Caco-2 (cell line): ENCODE measurements at regions not wholly inside any gene's neighbourhood (a gene's known extent, or its start where the extent isn't known, plus 50 kb on each side); places are given as distances from the start of the nearest gene placed in this dataset.
"Not testable (repeated sequence)": the region's sequence is repeated elsewhere in the genome, so short reads cannot be mapped to it uniquely, and the experiment has no call there.

ENCODE experiments used
- BruUV-seq: library from RNA; stranded (reverse); fragments of 400-500 nt; replicated peaks from 2 replicates; lab custom pipeline; 2021; lab: Mats Ljungman, UMichigan
- CTCF ChIA-PET: fragments of 300-600 bp; sonication (Branson Sonifier 250); formaldehyde crosslinking; loops from one replicate; lab custom pipeline; 2022; ENCODE audit warnings: antibody characterized with exemption; lab: Charles Lee
- POLR2A ChIA-PET: fragments of 300-600 bp; sonication (Branson Sonifier 250); formaldehyde crosslinking; loops from one replicate; lab custom pipeline; 2022; ENCODE audit warnings: antibody characterized with exemption; lab: Charles Lee
- DNase-seq, 2 experiments: peaks; one replicate each; pipeline versions ENCODE4 v3.0.0 to v3.0.0-alpha.2; 2020 to 2022
- H3K27me3 ChIP-seq: replicated peaks from 2 replicates; pipeline ENCODE4 v1.6.0; 2011; ENCODE audit warnings: low read length; ENCODE audit not compliant: control insufficient read depth, insufficient read depth
- H3K36me3 ChIP-seq: 2 replicates; pipeline ENCODE4 v1.5.1; 2011; ENCODE audit warnings: low read length; ENCODE audit not compliant: control insufficient read depth, insufficient read depth
- H3K4me1 ChIP-seq: fragments of 250-450 bp; sonication (Bioruptor Pico); 2 replicates; pipeline ENCODE4 v1.5.1; 2020; ENCODE audit warnings: mild to moderate bottlenecking
- H3K4me3 ChIP-seq: 2 replicates; pipeline ENCODE4 v1.5.1; 2011; ENCODE audit warnings: low read depth, mild to moderate bottlenecking, control low read depth, low read length
- H3K9me3 ChIP-seq: fragments of 250-450 bp; sonication (Bioruptor Pico); 2 replicates; pipeline ENCODE4 v1.5.1; 2020; ENCODE audit warnings: mild to moderate bottlenecking, moderate library complexity
- H3K27ac Mint-ChIP-seq: one replicate; pipeline ENCODE4 v1.8.0; 2022; ENCODE audit warnings: mixed read lengths; ENCODE audit not compliant: unreplicated experiment
- H3K27me3 Mint-ChIP-seq: one replicate; pipeline ENCODE4 v1.8.0; 2022; ENCODE audit warnings: mixed read lengths; ENCODE audit not compliant: insufficient read depth, unreplicated experiment
- H3K36me3 Mint-ChIP-seq: one replicate; pipeline ENCODE4 v1.8.0; 2022; ENCODE audit warnings: mild to moderate bottlenecking, mixed read lengths; ENCODE audit not compliant: insufficient read depth, unreplicated experiment
- H3K4me1 Mint-ChIP-seq: one replicate; pipeline ENCODE4 v1.8.0; 2022; ENCODE audit warnings: low read depth, mixed read lengths; ENCODE audit not compliant: unreplicated experiment
- H3K4me3 Mint-ChIP-seq: one replicate; pipeline ENCODE4 v1.8.0; 2022; ENCODE audit warnings: mild to moderate bottlenecking, moderate library complexity, mixed read lengths; ENCODE audit not compliant: unreplicated experiment
- H3K9me3 Mint-ChIP-seq: one replicate; pipeline ENCODE4 v1.8.0; 2022; ENCODE audit warnings: mixed read lengths; ENCODE audit not compliant: unreplicated experiment
- CTCF ChIP-seq, 2 experiments: fragments of 200-600 bp in 1 of 2; IDR thresholded peaks; 1 replicate in 1 of 2; 2 replicates in 1 of 2; pipeline versions ENCODE4 v1.5.1 to v1.8.0; 2011 to 2022; ENCODE audit warnings: antibody characterized with exemption in 1 of 2, control low read depth in 1 of 2, inconsistent platforms in 1 of 2, low read depth in 1 of 2, low read length in 1 of 2, mild to moderate bottlenecking in 1 of 2, moderate library complexity in 1 of 2; ENCODE audit not compliant: insufficient read depth in 1 of 2, severe bottlenecking in 1 of 2, unreplicated experiment in 1 of 2
- intact Hi-C: fragments of 100-400 bp; cut with micrococcal nuclease; formaldehyde crosslinking; loops from one replicate; pipeline ENCODE4 v1.10.0; 2022; ENCODE audit not compliant: unreplicated experiment

DNA sequence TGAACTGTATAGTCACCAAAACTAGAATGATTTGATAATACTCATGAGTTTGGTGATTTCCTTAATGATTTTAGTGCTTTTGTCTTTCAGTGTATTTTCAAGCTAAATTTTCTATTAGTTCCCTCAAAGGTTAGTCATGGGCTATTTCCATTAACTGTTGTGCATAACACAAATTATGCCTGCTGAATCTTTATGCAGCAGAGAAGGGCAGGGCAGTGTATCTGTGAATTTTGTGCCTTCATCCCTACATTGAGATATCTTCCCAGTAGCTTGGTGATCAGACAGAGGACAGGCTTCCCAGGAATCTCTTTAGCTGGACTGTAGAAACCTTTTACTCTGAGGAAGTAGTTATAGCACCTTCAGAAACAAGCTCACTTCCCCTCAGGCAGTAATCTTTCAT lies 1036.9 kb downstream of the EFNA5 start:
- CTCF ChIA-PET, result no interaction called here
- no TSS peak for BruUV-seq
- no peaks in the 10 kb centered on the region for H3K9me3 Mint-ChIP-seq

DNA sequence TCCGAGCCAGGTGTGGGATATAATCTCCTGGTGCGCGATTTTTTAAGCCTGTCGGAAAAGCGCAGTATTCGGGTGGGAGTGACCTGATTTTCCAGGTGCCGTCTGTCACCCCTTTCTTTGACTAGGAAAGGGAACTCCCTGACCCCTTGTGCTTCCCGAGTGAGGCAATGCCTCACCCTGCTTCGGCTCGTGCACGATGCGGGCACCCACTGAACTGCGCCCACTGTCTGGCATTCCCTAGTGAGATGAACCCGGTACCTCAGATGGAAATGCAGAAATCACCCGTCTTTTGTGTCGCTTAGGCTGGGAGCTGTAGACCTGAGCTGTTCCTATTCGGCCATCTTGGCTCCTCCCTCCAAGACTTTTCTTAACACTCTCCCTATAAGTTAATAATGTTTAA lies 1042.3 kb downstream of the EFNA5 start:
- H3K9me3 Mint-ChIP-seq, H3K4me3 ChIP-seq, H3K27ac Mint-ChIP-seq, POLR2A ChIA-PET, H3K27me3 ChIP-seq, H3K36me3 ChIP-seq, H3K4me1 Mint-ChIP-seq, H3K9me3 ChIP-seq, CTCF ChIA-PET, DNase-seq, H3K27me3 Mint-ChIP-seq, BruUV-seq, H3K36me3 Mint-ChIP-seq, H3K4me3 Mint-ChIP-seq, intact Hi-C loops, H3K4me1 ChIP-seq: not testable (repeated sequence)

More for the DNA sequence above, 1036.9 kb downstream of the EFNA5 start:
- no peak for TF ChIP-seq CTCF (IDR thresholded peaks at IDR 0.05; ENCODE audit: insufficient read depth in 1 of 2, low read depth in 1 of 2, low read length in 1 of 2, severe bottlenecking in 1 of 2, unreplicated experiment in 1 of 2)
- intact Hi-C loops, result no loop called here
- no peaks in the 10 kb centered on the region for H3K27me3 ChIP-seq
- no peak for DNase-seq
- no peaks in the 10 kb centered on the region for H3K36me3 ChIP-seq
- H3K4me3 Mint-ChIP-seq, result no peak overlapping the region
- H3K4me3 ChIP-seq, result no peak overlapping the region
- POLR2A ChIA-PET, result no interaction called here
- H3K4me1 ChIP-seq, result no peaks in the 10 kb centered on the region
- H3K4me1 Mint-ChIP-seq, result no peaks in the 10 kb centered on the region
- no peaks in the 10 kb centered on the region for H3K27me3 Mint-ChIP-seq
- no peaks in the 10 kb centered on the region for H3K36me3 Mint-ChIP-seq
- no peaks in the 10 kb centered on the region for H3K9me3 ChIP-seq
- H3K27ac Mint-ChIP-seq, result no peak overlapping the region

DNA sequence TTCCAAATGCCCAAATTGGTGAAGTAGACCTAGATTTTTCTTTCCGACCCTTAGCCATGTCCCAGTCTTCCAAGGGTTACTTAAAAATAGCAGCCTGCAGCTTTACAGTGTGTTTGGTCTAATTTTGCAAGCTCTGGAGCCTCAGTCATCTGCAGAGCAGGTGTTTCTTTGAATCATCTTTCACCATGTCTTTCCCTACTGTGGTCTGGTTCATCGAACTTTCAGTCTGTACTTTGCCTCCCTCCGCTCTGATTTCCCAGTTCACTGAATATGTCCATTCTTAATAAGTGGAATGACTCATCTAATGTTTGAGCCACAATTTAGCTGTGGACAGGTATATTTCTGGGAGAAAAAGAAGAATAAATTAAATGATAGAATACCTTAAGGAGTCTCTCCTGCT lies 1060.7 kb downstream of the EFNA5 start:
- BruUV-seq, result no TSS peak
- no peak overlapping the region for H3K27ac Mint-ChIP-seq

More for the DNA sequence above, 1060.7 kb downstream of the EFNA5 start:
- Mint-ChIP-seq H3K9me3 (no peaks in the 10 kb centered on the region), H3K4me1 (no peaks in the 10 kb centered on the region), H3K4me3 (no peak overlapping the region), H3K36me3 (no peaks in the 10 kb centered on the region), H3K27me3 (no peaks in the 10 kb centered on the region)
- Histone ChIP-seq H3K4me1 (no peaks in the 10 kb centered on the region), H3K4me3 (no peak overlapping the region), H3K27me3 (no peaks in the 10 kb centered on the region), H3K36me3 (no peaks in the 10 kb centered on the region), H3K9me3 (no peaks in the 10 kb centered on the region)
- intact Hi-C loops, result no loop called here
- CTCF ChIA-PET, result no interaction called here
- no peak for TF ChIP-seq CTCF (IDR thresholded peaks at IDR 0.05; ENCODE audit: insufficient read depth in 1 of 2, low read depth in 1 of 2, low read length in 1 of 2, severe bottlenecking in 1 of 2, unreplicated experiment in 1 of 2)
- POLR2A ChIA-PET, result no interaction called here
- DNase-seq, result no peak
